HEK293 (cell line): ENCODE measurements at regions not wholly inside any gene's neighbourhood (a gene's known extent, or its start where the extent isn't known, plus 50 kb on each side); places are given as distances from the start of the nearest gene placed in this dataset.

ENCODE experiments used
- SETDB1 ChIP-seq: IDR thresholded peaks from one replicate; pipeline ENCODE4 v1.6.1; 2017; ENCODE audit warnings: mild to moderate bottlenecking, low read length, moderate library complexity, mixed read lengths; ENCODE audit not compliant: insufficient read length
- ZNF146 ChIP-seq: fragments of 450-650 bp; formaldehyde crosslinking; IDR thresholded peaks from 2 replicates; pipeline ENCODE4 v1.5.1; 2016; ENCODE audit warnings: missing biosample characterization, missing genetic modification characterization
- ZNF19 ChIP-seq: fragments of 450-650 bp; formaldehyde crosslinking; IDR thresholded peaks from 2 replicates; pipeline ENCODE4; 2016; ENCODE audit warnings: missing biosample characterization, missing genetic modification characterization, low read depth
- ZNF239 ChIP-seq: fragments of 450-650 bp; formaldehyde crosslinking; IDR thresholded peaks from 2 replicates; pipeline ENCODE4 v1.5.1; 2016; ENCODE audit warnings: missing biosample characterization, missing genetic modification characterization
- ZNF24 ChIP-seq: fragments of 450-650 bp; formaldehyde crosslinking; IDR thresholded peaks from 2 replicates; pipeline ENCODE4 v1.5.1; 2016; ENCODE audit warnings: missing biosample characterization, missing genetic modification characterization
- ZNF274 ChIP-seq, 2 experiments: fragments of 200-500 bp in 1 of 2; fragments of 450-650 bp in 1 of 2; sonication (Bioruptor generic) in 1 of 2; formaldehyde crosslinking in 1 of 2; IDR thresholded peaks; 2 replicates each; pipeline versions ENCODE4 v1.5.1 to v1.6.1; 2014 to 2016; ENCODE audit warnings: borderline replicate concordance in 1 of 2, inconsistent platforms in 1 of 2, low read length in 1 of 2, missing biosample characterization in 1 of 2, missing genetic modification characterization in 1 of 2
- ZNF530 ChIP-seq: fragments of 450-650 bp; formaldehyde crosslinking; IDR thresholded peaks from 2 replicates; pipeline ENCODE4 v1.5.1; 2016; ENCODE audit warnings: low read depth, missing biosample characterization, missing genetic modification characterization
- ZNF747 ChIP-seq: fragments of 450-650 bp; formaldehyde crosslinking; IDR thresholded peaks from 2 replicates; pipeline ENCODE4 v1.5.1; 2016; ENCODE audit warnings: missing biosample characterization, missing genetic modification characterization
- TF ChIP-seq, protein P1 (sequence below): fragments of 450-650 bp; formaldehyde crosslinking; IDR thresholded peaks from 2 replicates; pipeline ENCODE4 v1.5.1; 2016; ENCODE audit warnings: missing biosample characterization, missing genetic modification characterization
- TF ChIP-seq, protein P2 (sequence below): fragments of 450-650 bp; formaldehyde crosslinking; IDR thresholded peaks from 2 replicates; pipeline ENCODE4 v1.5.1; 2016; ENCODE audit warnings: missing biosample characterization, missing genetic modification characterization
- TF ChIP-seq, protein P3 (sequence below): fragments of 450-650 bp; formaldehyde crosslinking; IDR thresholded peaks from 2 replicates; pipeline ENCODE4 v1.5.1; 2016; ENCODE audit warnings: missing biosample characterization, missing genetic modification characterization
- TF ChIP-seq, protein P4 (sequence below): IDR thresholded peaks from 2 replicates; pipeline ENCODE4 v1.6.1; 2011; ENCODE audit warnings: mild to moderate bottlenecking, low read depth, low read length, borderline replicate concordance

DNA sequence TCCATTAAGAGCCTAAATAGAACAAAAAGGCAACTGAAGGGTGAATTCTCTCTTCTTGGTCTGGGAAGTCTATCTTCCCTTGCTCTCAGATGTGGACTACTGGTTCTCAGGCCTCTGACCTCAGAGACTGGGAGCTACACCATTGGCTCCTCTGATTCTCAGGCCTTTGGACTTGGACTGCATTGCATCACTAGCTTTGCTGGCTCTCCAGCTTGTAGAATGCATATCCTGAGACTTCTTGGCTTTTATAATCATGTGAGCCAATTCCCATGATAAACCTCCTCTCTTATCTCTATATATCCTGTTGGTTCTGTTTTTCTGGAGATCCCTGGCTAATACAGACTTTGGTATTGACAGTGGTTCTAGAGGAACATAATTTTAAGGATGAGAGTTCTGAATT lies 89.8 kb downstream of the PSAT1 start:
- TF ChIP-seq SETDB1 (no peak), ZNF24 (no peak), ZNF239 (no peak), ZNF747 (tag by site-specific recombination) (no peak), ZNF146 (tag by site-specific recombination) (no peak), ZNF530 (tag by site-specific recombination) (no peak), ZNF274 (IDR thresholded peaks at IDR 0.05; ENCODE audit: low read length) (no peak), ZNF274 (tag by site-specific recombination; IDR thresholded peaks at IDR 0.05; ENCODE audit: borderline replicate concordance) (no peak), ZNF19 (tag by site-specific recombination) (no peak)
- TF ChIP-seq, protein P1, sequence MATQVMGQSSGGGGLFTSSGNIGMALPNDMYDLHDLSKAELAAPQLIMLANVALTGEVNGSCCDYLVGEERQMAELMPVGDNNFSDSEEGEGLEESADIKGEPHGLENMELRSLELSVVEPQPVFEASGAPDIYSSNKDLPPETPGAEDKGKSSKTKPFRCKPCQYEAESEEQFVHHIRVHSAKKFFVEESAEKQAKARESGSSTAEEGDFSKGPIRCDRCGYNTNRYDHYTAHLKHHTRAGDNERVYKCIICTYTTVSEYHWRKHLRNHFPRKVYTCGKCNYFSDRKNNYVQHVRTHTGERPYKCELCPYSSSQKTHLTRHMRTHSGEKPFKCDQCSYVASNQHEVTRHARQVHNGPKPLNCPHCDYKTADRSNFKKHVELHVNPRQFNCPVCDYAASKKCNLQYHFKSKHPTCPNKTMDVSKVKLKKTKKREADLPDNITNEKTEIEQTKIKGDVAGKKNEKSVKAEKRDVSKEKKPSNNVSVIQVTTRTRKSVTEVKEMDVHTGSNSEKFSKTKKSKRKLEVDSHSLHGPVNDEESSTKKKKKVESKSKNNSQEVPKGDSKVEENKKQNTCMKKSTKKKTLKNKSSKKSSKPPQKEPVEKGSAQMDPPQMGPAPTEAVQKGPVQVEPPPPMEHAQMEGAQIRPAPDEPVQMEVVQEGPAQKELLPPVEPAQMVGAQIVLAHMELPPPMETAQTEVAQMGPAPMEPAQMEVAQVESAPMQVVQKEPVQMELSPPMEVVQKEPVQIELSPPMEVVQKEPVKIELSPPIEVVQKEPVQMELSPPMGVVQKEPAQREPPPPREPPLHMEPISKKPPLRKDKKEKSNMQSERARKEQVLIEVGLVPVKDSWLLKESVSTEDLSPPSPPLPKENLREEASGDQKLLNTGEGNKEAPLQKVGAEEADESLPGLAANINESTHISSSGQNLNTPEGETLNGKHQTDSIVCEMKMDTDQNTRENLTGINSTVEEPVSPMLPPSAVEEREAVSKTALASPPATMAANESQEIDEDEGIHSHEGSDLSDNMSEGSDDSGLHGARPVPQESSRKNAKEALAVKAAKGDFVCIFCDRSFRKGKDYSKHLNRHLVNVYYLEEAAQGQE (tag by site-specific recombination), result no peak
- TF ChIP-seq, protein P2, sequence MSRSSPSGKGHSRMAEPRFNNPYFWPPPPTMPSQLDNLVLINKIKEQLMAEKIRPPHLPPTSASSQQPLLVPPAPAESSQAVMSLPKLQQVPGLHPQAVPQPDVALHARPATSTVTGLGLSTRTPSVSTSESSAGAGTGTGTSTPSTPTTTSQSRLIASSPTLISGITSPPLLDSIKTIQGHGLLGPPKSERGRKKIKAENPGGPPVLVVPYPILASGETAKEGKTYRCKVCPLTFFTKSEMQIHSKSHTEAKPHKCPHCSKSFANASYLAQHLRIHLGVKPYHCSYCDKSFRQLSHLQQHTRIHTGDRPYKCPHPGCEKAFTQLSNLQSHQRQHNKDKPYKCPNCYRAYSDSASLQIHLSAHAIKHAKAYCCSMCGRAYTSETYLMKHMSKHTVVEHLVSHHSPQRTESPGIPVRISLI (tag by site-specific recombination), result no peak
- TF ChIP-seq, protein P3, sequence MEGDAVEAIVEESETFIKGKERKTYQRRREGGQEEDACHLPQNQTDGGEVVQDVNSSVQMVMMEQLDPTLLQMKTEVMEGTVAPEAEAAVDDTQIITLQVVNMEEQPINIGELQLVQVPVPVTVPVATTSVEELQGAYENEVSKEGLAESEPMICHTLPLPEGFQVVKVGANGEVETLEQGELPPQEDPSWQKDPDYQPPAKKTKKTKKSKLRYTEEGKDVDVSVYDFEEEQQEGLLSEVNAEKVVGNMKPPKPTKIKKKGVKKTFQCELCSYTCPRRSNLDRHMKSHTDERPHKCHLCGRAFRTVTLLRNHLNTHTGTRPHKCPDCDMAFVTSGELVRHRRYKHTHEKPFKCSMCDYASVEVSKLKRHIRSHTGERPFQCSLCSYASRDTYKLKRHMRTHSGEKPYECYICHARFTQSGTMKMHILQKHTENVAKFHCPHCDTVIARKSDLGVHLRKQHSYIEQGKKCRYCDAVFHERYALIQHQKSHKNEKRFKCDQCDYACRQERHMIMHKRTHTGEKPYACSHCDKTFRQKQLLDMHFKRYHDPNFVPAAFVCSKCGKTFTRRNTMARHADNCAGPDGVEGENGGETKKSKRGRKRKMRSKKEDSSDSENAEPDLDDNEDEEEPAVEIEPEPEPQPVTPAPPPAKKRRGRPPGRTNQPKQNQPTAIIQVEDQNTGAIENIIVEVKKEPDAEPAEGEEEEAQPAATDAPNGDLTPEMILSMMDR (tag by site-specific recombination), result no peak
- TF ChIP-seq, protein P4, sequence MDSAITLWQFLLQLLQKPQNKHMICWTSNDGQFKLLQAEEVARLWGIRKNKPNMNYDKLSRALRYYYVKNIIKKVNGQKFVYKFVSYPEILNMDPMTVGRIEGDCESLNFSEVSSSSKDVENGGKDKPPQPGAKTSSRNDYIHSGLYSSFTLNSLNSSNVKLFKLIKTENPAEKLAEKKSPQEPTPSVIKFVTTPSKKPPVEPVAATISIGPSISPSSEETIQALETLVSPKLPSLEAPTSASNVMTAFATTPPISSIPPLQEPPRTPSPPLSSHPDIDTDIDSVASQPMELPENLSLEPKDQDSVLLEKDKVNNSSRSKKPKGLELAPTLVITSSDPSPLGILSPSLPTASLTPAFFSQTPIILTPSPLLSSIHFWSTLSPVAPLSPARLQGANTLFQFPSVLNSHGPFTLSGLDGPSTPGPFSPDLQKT, result no peak
